ENCODE measurements at regions not wholly inside any gene's neighbourhood (a gene's known extent, or its start where the extent isn't known, plus 50 kb on each side); places are given as distances from the start of the nearest gene placed in this dataset.
"Not testable (repeated sequence)": the region's sequence is repeated elsewhere in the genome, so short reads cannot be mapped to it uniquely, and the experiment has no call there.

DNA sequence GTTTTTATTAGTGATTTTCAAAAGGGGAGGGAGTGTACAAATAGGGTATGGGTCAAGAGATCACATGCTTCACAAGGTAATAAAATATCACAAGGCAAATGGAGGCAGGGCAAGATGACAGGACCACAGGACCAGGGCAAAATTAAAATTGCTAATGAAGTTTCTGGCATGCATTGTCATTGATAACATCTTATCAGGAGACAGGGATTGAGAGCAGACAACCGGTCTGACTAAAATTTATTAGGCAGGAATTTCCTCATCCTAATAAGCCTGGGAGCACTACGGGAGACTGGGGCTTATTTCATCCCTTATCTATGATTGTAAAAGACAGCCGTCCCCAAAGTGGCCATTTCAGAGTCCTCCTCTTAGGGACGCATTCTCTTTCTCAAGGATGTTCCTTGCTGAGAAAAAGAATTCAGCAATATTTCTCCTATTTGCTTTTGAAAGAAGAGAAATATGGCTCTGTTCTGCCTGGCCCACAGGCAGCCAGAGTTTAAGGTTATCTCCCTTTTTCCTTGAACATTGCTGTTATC is 88.9 kb upstream of the RNPC3 start:
- TF ChIP-seq NBN (IDR thresholded peaks at IDR 0.05); SP1 (IDR thresholded peaks at IDR 0.05; ENCODE audit: low read depth, low read length); POLR2A (IDR thresholded peaks at IDR 0.05; ENCODE audit: low read depth, low read length); JUND (IDR thresholded peaks at IDR 0.05; ENCODE audit: low read depth, low read length); ZSCAN29 (IDR thresholded peaks at IDR 0.05); EZH2 (IDR thresholded peaks at IDR 0.05; ENCODE audit: borderline replicate concordance, control insufficient read depth, low read depth, low read length); REST (IDR thresholded peaks at IDR 0.05; ENCODE audit: low read depth, low read length); YBX1 (IDR thresholded peaks at IDR 0.05); CBX5 (IDR thresholded peaks at IDR 0.05; ENCODE audit: low read depth); POLR2AphosphoS5 (IDR thresholded peaks at IDR 0.05; ENCODE audit: low read length); SIN3A (IDR thresholded peaks at IDR 0.05; ENCODE audit: low read depth, low read length): not testable (repeated sequence)
- TF ChIP-seq, protein P1, sequence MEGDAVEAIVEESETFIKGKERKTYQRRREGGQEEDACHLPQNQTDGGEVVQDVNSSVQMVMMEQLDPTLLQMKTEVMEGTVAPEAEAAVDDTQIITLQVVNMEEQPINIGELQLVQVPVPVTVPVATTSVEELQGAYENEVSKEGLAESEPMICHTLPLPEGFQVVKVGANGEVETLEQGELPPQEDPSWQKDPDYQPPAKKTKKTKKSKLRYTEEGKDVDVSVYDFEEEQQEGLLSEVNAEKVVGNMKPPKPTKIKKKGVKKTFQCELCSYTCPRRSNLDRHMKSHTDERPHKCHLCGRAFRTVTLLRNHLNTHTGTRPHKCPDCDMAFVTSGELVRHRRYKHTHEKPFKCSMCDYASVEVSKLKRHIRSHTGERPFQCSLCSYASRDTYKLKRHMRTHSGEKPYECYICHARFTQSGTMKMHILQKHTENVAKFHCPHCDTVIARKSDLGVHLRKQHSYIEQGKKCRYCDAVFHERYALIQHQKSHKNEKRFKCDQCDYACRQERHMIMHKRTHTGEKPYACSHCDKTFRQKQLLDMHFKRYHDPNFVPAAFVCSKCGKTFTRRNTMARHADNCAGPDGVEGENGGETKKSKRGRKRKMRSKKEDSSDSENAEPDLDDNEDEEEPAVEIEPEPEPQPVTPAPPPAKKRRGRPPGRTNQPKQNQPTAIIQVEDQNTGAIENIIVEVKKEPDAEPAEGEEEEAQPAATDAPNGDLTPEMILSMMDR (IDR thresholded peaks at IDR 0.05 in 2 of 3, conservative IDR thresholded peaks at IDR 0.05 in 1 of 3; ENCODE audit: control insufficient read depth in 2 of 3, extremely low read depth in 1 of 3, insufficient read depth in 1 of 3, low read depth in 3 of 3, low read length in 3 of 3): not testable (repeated sequence)
- TF ChIP-seq, protein P2, sequence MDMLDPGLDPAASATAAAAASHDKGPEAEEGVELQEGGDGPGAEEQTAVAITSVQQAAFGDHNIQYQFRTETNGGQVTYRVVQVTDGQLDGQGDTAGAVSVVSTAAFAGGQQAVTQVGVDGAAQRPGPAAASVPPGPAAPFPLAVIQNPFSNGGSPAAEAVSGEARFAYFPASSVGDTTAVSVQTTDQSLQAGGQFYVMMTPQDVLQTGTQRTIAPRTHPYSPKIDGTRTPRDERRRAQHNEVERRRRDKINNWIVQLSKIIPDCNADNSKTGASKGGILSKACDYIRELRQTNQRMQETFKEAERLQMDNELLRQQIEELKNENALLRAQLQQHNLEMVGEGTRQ (IDR thresholded peaks at IDR 0.05; ENCODE audit: borderline replicate concordance, low read depth, low read length): not testable (repeated sequence)
